HG02870 (cell line): ENCODE measurements at regions not wholly inside any gene's neighbourhood (a gene's known extent, or its start where the extent isn't known, plus 50 kb on each side); places are given as distances from the start of the nearest gene placed in this dataset.

Source experiments
- ATAC-seq: cut with Tn5 transposase; IDR thresholded peaks from one replicate; pipeline ENCODE4 v1.9.1; 2021; ENCODE audit warnings: mild to moderate bottlenecking, moderate library complexity; ENCODE audit not compliant: unreplicated experiment

DNA sequence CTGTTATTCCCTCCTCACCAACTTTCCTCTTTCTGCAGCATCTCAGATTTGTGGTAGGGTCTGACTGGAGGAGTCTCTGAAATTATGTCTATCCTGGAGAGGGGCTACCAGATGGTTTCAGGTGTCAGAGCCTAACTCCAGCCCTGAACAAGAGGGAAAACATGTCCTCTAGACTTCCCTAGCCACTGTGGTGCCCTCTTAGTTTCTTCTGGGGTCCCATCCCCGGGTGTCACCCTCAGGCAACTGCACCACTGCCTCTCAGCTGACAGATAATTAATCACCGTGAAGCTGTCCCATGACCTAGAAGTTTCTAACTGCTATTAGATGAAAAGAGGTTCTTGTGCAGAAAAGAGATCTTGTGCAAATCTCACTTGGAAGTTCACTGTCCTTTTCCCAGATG is 95.1 kb upstream of the CELF4 start:
- ATAC-seq: no peak

DNA sequence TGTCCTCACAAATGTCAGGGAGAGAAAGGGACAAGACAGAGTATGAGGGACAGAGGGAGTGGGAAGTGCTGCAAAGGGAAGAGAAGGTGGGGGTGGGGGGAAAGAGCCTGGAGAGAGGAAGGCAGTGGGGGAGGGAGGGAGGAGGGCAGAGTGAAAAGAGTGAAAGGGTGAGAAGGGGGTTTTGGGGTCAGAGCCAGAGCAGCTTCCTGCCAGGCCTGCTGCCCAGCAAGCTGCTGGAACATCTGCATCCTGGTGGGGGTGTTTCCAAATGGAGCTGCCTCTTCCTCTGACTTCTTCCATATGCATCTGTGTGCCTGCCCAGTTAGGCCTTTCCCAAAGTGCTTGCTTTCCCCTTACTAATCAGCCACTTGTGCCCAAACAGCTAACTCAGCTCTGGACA is 94.3 kb upstream of the CELF4 start:
- ATAC-seq: no peak

DNA sequence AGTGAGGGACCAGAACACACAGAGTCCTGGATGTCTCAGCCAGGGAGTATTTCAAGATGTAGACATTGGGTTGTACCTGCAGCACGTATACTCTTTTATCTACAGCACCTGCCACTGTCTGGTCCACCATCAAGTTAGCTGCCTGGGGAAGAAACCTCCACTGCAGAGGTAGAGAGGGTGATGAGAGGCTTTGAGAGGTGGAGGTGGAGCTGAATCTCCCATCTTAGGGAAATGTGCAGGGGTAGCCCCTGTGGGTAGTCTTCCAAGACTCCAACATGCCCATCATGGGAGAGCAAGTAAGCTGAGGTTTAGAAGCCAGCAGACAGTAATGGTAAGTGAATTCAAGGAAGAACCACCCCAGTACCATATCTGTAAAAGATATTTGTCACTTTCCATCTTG is 93.3 kb upstream of the CELF4 start:
- no peak for ATAC-seq

DNA sequence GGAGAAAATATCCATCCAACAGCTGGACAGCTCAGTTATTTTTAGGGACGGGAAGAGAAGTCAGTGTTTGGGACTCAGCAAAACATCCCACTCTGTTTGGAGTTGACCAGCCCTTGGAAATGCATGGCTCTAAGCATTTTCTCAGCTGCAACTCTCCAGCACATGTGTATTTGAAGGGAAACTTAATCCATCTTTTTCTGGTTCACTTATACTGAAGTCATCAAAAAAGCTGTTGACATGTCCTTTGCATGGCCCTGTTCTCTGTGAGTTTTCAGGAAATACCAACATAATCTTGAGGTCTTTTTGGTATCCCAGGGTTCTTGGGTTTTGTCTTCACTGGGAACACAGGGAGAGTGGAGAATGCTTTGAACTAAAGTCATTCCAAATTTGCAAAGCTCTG is 91.9 kb upstream of the CELF4 start:
- no peak for ATAC-seq

DNA sequence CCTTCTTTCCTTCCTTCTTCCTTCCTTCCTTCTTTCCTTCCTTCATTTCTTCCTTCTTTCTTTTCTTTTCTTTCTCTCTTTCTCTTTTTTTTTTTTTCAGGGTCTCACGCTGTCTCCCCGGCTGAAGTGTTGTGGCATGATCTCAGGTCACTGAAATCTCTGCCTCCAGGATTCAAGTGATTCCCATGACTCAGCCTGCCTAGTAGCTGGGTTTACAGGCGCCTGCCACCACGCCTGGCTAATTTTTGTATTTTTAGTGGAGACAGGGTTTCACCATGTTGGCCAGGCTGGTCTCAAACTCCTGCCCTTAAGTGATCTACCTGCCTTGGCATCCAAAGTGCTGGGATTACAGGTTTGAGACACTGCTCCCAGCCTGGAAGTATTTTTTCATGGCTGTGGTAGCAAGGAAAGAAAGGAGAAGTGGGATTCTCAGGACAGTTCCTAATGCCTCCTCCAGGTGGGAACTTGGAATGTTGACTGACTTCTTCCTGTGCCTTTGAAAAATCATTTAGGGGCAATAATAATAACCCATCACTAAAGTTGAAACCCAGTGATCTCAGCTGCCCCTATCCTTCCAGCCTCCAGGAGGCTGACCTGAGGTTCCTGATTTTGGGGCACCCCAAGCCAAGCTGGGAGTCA is 89.3 kb upstream of the CELF4 start:
- no peak for ATAC-seq

DNA sequence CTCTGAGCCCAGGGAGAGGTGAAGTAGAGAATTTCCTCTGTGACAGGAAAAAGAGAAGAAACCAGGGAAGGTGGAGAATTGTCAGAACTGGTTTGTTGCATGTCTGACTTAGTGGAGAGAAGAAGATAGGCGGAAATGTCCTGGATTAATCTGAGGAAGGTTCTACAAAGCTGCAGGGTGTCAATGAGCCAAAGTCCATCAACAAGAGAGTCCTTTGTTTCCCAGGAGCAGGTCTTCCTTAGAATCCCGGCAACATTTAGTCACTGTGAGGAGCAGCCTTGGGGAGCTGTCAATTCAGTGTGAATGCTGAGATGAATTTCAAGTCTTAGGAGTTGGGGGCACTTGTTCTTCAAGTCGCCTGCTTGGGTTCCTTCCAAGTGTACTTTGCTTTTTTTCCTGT is 88.4 kb upstream of the CELF4 start:
- ATAC-seq: no peak

DNA sequence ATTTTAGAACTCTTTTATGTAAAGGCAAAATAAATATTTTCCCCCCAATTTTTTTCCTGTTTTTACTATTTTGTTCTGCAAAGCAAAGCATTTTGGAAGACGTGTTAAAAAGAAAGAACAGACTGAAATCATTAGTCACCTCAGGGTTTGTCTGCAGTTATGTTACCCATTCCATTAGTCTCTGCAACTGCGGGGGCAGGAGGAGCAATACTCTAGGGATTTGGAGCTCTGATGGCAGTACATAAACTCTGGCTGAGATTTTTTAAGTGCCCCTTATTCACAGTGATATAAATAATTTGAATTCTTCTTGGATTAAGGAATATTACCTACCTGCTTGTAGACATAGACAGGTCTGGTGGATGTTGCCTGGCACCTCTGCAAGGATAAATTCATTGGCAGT is 88.0 kb upstream of the CELF4 start:
- ATAC-seq: no peak

DNA sequence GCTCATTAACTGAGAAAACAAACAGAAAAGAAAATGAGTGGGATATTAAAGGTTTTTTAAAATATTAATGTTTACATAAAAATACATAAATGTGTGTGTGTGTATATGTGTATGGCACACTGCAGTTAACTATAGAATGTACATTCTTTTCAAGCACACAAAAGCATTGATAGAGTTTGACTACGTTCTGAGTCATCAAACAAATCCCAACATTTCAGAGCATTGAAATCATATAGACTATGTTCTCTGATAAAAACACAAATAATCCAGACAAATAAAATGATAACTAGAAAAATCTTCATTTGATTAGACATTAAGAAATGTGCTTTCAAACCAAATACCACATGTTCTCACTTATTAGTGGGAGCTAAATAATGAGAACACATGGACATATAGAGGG is 84.3 kb upstream of the CELF4 start:
- ATAC-seq: no peak

DNA sequence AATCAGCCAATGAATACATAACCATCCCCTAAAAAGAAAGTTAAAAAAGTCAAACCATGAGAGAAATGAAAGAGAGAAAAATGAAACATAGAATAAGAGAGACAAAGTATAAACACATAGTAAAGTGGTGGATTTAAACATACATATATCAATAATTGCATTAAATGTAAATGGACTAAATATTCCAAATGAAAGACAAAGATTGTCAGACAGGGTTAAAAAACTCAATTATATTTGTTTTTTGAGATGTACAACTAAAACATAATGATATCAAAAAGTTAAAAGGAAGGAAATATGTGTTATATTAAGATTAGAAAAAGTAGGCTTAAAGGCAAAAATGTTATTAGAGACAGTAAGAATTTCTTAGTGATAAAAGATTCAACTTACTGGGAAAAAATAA is 83.8 kb upstream of the CELF4 start:
- no peak for ATAC-seq

DNA sequence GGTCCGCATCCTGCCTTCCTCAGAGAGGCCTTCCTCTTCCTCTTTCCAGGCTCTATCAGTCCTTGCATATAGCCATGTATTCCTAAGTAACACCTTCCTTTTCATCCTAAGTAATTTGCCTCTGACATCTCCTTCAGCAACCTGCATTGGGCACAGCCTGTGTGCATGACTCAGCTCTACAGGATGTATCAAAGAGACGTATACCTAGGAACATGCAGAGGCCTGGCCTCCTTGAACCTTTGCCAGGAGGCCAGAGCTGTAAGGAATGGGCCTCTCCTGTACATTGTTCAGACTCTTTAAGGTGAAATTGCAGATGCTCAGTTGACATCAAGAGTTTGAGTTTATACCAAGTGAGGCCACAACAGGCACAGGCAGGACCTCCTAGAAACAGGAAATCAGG is 76.0 kb upstream of the CELF4 start:
- ATAC-seq: no peak

DNA sequence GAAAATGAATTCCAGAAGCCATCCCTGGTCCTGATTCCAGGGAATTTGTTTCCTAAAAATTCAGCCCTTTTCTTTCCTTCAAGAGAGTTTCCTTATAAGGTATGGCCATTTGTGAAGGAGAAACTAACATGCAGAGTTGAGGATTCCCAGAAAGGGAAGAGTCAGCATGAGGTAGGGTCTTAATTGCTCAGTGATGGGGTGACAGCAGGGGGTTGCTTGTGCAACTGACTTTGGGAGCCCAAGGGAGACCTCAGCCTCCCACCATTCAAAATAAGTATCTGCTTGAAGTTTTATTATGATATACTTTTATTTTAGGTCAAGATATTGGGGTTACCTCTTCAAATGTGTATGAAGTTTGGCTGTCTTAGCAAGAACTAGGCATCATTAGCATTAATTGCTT is 74.9 kb upstream of the CELF4 start:
- ATAC-seq: no peak

DNA sequence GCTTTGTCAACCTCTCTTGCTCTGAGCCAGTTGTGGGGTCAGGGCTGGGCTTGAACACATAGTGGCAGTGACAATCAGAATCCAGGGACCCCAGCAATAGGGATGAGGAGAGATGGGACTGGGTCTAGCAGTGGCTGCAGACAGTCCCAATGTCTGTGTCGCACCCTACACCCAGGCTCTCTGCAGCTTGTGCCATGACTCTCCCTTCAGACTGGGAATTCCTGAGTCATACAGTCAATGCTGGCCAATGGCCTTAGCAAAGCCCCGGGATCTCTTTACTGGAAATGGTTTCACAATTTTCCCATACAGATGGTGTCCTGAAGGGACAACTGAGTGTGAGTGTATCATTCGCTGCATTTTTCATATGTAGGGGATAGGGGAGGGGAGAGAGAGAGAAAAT is 74.2 kb upstream of the CELF4 start:
- ATAC-seq: no peak

DNA sequence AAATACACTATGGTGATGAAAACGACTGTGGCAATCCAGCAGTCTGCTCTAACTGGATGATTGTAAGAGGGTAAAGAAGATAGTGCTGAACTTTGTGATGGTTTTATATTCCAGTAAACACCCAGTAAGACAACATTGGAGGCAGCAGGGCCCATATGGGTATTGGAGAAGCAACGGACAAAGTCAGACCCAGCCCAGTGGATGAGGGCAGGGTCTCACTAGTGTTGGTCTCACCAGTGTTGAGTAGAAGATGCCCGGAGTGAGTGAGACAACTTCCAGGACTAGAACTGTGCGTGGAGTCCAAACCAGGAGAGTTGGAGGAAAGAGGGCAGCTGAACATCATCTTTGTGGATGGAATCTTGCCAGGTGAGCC is 71.9 kb upstream of the CELF4 start:
- ATAC-seq: no peak

DNA sequence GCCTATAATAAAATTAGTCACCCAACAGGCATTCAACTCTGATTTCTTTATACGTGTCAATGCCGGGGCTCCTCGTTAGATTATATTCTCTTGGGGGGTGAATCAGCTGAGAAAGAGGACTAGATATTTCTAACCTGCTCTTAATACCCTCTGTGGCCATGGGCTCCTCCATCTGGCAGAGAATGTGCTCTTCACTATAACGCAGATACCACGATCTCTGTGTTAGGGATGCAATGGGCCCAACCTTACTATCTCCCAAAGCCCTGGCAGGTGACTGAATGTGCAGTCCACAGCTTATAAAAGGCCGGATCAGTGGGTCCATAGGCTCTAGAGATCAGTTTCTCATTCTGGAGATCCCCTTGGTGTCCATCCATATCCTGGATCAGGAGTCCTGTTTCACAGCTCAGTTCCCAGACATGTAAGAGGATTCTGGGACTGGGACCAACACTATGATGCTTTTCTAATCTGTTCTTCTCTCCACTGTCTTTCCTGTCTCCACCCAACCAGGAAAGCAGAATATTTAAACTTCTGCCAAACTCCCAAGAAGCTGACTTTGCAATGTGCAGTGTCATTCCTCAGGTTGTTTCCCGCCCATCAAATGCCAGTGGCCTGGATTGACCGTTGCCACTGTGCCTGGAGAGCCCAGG is 71.4 kb upstream of the CELF4 start:
- no peak for ATAC-seq

DNA sequence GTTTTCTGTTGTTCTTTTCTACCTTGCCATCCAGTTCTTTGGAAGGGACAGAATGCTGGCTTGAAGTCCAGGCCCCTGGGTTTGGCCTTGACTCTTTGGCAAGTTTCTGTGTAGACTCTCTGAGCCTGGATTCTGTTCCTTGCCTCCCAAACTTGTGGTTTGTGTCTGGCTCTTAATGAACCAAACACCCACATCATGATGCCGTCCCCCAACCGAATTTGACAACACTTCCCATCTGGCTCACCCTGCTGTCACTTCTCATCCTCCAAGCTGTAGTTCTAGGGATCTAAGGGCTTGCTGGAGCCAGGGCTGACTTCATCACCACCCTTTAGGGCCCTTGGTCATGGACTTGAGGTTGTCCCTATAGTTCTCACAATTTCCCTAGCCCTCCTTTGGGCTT is 68.9 kb upstream of the CELF4 start:
- ATAC-seq: no peak

DNA sequence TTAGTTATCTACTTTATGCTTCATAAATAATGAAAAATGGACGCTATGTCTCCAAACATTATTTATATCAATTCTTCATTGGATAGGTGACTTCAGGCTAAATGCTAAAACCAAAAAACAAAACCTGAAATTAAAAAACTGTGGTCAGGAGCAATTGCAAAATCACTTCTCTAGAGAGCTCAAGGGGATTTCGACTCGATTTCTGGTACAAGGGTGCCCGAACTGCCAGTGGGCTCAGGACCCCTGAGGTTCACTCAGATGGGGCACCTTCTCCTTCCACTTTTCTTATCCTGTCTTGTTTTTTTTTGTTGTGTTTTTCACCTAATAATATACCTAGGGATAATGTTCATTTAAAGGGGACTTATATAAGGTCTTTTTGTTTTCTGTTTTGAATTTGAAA is 65.8 kb upstream of the CELF4 start:
- ATAC-seq: no peak

DNA sequence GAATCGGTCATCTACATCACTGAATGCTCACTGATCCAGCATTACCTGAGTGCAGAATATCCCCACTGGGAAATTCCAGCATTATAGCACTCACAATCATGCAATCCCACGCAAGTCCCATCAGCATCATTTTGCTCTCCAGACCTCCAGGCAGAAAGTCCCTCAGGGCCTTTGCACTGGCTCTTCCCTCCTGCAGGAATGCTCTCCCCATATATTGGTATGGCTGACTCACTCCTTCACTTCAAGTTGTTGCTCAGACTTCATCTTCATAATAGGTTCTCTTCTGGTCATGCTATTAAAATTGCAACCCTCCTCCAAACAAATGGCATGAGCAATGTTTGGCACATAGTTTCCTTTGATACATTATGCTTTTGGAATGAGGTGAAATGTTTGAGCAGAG is 64.7 kb upstream of the CELF4 start:
- no peak for ATAC-seq

DNA sequence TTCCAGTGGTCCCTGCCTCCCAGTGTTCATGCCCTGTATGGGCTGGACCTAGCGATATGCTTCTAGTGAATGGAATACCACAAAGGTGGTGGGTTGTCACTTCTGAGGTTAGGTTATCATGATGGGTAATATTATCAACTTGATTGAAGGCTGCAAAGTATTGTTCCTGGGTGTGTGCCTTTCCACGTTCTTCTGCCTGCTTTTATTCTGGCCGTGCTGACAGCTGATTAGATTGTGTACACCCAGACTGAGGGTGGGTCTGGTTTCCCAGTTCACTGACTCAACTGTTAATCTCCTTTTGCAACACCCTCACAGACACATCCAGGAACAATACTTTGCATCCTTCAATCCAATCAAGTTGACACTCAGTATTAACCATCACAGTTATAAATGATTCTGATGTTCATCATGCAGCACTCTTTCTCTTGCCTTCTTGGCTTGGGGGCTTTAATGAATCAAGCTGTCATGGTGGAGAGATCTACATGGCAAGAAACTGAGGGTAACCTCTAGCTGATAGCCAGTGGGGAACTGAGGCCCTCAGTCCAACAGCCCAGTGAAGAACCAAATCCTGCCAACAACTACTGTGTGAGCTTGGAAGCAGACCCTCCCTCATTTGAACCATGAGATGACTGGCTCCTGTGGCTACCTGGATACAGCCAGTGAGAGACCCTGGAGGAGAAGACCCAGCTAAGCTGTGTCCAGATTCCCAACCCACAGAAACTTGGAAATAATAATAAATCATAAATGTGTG is 63.0 kb upstream of the CELF4 start:
- no peak for ATAC-seq

DNA sequence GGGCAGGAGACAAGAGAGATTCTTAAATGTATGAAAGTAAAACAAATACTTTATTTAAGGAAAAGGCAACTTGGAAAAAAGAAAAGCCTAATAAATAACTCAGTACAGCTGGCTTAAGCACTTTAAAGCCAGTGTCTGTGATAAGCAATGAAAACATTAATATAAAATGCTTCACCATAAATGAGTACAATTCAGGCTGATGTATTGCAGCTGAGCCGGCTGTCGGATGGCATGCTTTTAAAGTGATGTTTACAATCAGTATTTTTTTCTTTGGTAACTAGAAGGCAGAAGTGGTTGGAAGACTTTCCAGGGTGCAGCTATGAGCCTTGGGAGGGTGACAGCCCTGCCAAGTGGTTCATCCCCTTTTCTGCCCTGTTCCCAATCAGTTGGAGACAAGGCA is 58.7 kb upstream of the CELF4 start:
- ATAC-seq: no peak

DNA sequence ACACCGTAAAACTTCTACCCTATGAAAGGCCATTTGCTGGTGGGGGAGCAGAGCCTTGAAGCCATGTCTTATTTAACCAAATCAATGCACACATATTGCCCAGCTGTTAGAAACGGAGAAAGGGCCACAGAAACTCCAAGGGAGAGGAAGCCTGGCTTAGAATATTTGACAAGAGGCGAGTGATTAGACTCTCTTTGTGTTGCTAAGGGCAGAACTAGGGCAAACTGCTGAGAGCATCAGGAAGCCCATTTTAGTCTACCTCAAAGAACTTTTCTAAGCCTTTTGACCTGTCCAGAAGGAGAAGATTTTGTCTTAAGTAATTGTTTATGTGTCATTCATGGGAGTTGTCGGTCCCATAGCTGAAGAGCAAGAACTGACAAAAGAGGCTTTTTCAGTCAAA is 54.4 kb upstream of the CELF4 start:
- ATAC-seq: no peak

DNA sequence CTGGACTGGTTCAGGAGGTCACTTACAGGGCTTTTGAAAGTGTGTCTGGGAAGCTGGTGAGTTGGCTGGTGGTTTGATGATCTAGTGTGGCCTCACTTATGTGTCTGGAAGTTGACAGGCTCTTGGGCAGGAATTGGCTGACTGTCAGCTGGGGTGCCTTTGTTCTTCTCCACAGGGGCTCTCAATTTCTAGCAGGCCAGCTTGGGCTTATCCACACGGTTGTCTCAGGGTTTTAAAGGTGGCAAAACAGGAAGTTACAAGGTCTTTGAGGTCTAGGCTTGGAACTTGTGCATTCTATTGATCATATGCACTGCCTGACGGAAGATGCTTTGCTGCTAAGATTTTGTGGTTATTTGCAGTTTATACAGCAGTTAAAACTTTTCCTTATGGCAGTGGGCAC is 52.0 kb upstream of the CELF4 start:
- no peak for ATAC-seq
